Prostate gland (tissue), 2 donors: ENCODE measurements at regions not wholly inside any gene's neighbourhood (a gene's known extent, or its start where the extent isn't known, plus 50 kb on each side); places are given as distances from the start of the nearest gene placed in this dataset.

Experiments
- POLR2A ChIP-seq: fragments of 450-650 bp; IDR thresholded peaks from one replicate; pipeline ENCODE4 v1.6.1; 2016; ENCODE audit warnings: antibody characterized with exemption, mild to moderate bottlenecking
- POLR2AphosphoS5 ChIP-seq: sonication (generic); formaldehyde crosslinking; IDR thresholded peaks from one replicate; pipeline ENCODE4 v1.6.1; 2017; ENCODE audit warnings: antibody characterized with exemption
- TF ChIP-seq, protein P1 (sequence below), 4 experiments: fragments of 200-600 bp in 2 of 4; fragments of 450-650 bp in 2 of 4; sonication (generic) in 2 of 4; IDR thresholded peaks; 1 replicate in 3 of 4; 2 replicates in 1 of 4; pipeline ENCODE4 v1.5.1; 2016 to 2019; ENCODE audit warnings: antibody characterized with exemption in 4 of 4, mild to moderate bottlenecking in 2 of 4, moderate library complexity in 2 of 4

DNA sequence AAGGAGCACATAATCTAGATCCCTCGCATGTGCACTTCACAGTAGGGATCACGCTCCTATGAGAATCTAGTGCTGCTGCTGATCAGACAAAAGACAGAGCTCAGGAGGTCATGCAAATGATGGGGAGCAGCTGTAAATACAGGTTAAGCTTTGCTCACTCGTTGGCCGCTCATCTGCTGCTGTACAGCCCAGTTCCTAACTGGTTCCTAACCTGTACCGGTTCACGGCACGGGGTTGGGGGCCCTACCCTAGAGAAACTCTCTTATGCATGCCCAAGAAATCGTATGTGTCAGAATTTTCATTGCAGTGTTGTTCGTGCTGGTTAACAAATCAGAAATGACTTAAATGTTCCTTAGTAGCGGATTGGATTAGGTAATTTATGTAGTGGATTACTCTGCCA, 116.1 kb downstream of the CDH26 start:
- TF ChIP-seq POLR2AphosphoS5 (no peak), POLR2A (no peak)
- TF ChIP-seq, protein P1, sequence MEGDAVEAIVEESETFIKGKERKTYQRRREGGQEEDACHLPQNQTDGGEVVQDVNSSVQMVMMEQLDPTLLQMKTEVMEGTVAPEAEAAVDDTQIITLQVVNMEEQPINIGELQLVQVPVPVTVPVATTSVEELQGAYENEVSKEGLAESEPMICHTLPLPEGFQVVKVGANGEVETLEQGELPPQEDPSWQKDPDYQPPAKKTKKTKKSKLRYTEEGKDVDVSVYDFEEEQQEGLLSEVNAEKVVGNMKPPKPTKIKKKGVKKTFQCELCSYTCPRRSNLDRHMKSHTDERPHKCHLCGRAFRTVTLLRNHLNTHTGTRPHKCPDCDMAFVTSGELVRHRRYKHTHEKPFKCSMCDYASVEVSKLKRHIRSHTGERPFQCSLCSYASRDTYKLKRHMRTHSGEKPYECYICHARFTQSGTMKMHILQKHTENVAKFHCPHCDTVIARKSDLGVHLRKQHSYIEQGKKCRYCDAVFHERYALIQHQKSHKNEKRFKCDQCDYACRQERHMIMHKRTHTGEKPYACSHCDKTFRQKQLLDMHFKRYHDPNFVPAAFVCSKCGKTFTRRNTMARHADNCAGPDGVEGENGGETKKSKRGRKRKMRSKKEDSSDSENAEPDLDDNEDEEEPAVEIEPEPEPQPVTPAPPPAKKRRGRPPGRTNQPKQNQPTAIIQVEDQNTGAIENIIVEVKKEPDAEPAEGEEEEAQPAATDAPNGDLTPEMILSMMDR (IDR thresholded peaks at IDR 0.05): no peak
